Breast epithelium (tissue), 4 donors: ENCODE measurements at regions not wholly inside any gene's neighbourhood (a gene's known extent, or its start where the extent isn't known, plus 50 kb on each side); places are given as distances from the start of the nearest gene placed in this dataset.

Experiments
- DNase-seq, 2 donors: peaks; one replicate each; pipeline ENCODE4 v3.0.0-alpha.2; 2019; ENCODE audit warnings: low spot score in 2 of 2
- H3K27ac ChIP-seq, 2 donors: fragments of 200-600 bp; sonication (generic) in 1 of 2; one replicate each; pipeline ENCODE4 v1.5.1; 2016 to 2019; ENCODE audit warnings: mild to moderate bottlenecking in 1 of 2
- H3K27me3 ChIP-seq, 2 donors: fragments of 200-600 bp; sonication (generic) in 1 of 2; one replicate each; pipeline versions ENCODE4 v1.5.1 to v1.6.0; 2017 to 2019; ENCODE audit warnings: control low read depth in 1 of 2, mild to moderate bottlenecking in 1 of 2
- H3K36me3 ChIP-seq: fragments of 200-600 bp; one replicate; pipeline ENCODE4 v1.5.1; 2019
- H3K4me1 ChIP-seq, 2 donors: fragments of 200-600 bp; sonication (generic); one replicate each; pipeline ENCODE4 v1.5.1; 2016 to 2019; ENCODE audit warnings: control low read depth in 1 of 2
- H3K4me3 ChIP-seq, 3 donors: fragments of 200-600 bp; sonication (generic); 1 replicate in 2 of 3; 2 replicates in 1 of 3; pipeline ENCODE4 v1.5.1; 2016 to 2019; ENCODE audit warnings: mild to moderate bottlenecking in 3 of 3, moderate library complexity in 2 of 3
- H3K9me3 ChIP-seq, 2 donors: fragments of 200-600 bp; sonication (generic) in 1 of 2; one replicate each; pipeline ENCODE4 v1.5.1; 2016 to 2019; ENCODE audit warnings: control low read depth in 1 of 2
- CTCF ChIP-seq, 3 donors: fragments of 450-650 bp; IDR thresholded peaks; one replicate each; pipeline ENCODE4 v1.5.1; 2016 to 2017; ENCODE audit warnings: antibody characterized with exemption in 3 of 3, mild to moderate bottlenecking in 3 of 3, moderate library complexity in 3 of 3
- POLR2A ChIP-seq: fragments of 450-650 bp; IDR thresholded peaks from one replicate; pipeline ENCODE4 v1.6.1; 2016; ENCODE audit warnings: antibody characterized with exemption, mild to moderate bottlenecking, moderate library complexity
- POLR2AphosphoS5 ChIP-seq, 3 donors: sonication (generic); formaldehyde crosslinking; IDR thresholded peaks; one replicate each; pipeline ENCODE4 v1.6.1; 2017; ENCODE audit warnings: antibody characterized with exemption in 3 of 3
- intact Hi-C: fragments of 100-400 bp; cut with DNase I; formaldehyde crosslinking; loops from one replicate; pipeline ENCODE4 v1.15.1; 2023; ENCODE audit warnings: low total_unique reads

GRCh38 chr5:34600118-34600493, 56.0 kb upstream of the RAI14 start:
- H3K4me3 ChIP-seq = no peak overlapping the region
- no peaks in the 10 kb centered on the region for H3K27me3 ChIP-seq
- H3K4me1 ChIP-seq = no peaks in the 10 kb centered on the region
- DNase-seq = no peak
- H3K36me3 ChIP-seq = no peaks in the 10 kb centered on the region
- no peak overlapping the region for H3K27ac ChIP-seq
- intact Hi-C loops = no loop called here
- TF ChIP-seq CTCF (IDR thresholded peaks at IDR 0.05) (no peak), POLR2AphosphoS5 (IDR thresholded peaks at IDR 0.05) (no peak), POLR2A (no peak)
- H3K9me3 ChIP-seq = no peaks in the 10 kb centered on the region

GRCh38 chr5:34603378-34603777, 52.8 kb upstream of the RAI14 start:
- H3K9me3 ChIP-seq = no peaks in the 10 kb centered on the region
- H3K4me3 ChIP-seq = no peak overlapping the region
- no peak for DNase-seq
- TF ChIP-seq POLR2A (no peak), POLR2AphosphoS5 (IDR thresholded peaks at IDR 0.05) (no peak), CTCF (IDR thresholded peaks at IDR 0.05) (no peak)
- H3K27ac ChIP-seq = no peak overlapping the region
- H3K36me3 ChIP-seq = no peaks in the 10 kb centered on the region
- no peaks in the 10 kb centered on the region for H3K27me3 ChIP-seq
- H3K4me1 ChIP-seq = no peaks in the 10 kb centered on the region
- intact Hi-C loops = no loop called here

- Histone ChIP-seq H3K4me3 (no peak overlapping the region), H3K36me3 (no peaks in the 10 kb centered on the region), H3K27me3 (no peaks in the 10 kb centered on the region), H3K27ac (no peak overlapping the region), H3K9me3 (no peaks in the 10 kb centered on the region), H3K4me1 (no peaks in the 10 kb centered on the region)
- intact Hi-C loops = no loop called here
- no peak for DNase-seq
- TF ChIP-seq CTCF (IDR thresholded peaks at IDR 0.05) (no peak), POLR2AphosphoS5 (IDR thresholded peaks at IDR 0.05) (no peak), POLR2A (no peak)
These were observed 51.9 kb upstream of the RAI14 start for GRCh38 chr5:34604119-34604675.

- H3K4me1 ChIP-seq = no peaks in the 10 kb centered on the region
- TF ChIP-seq POLR2AphosphoS5 (IDR thresholded peaks at IDR 0.05) (no peak), POLR2A (no peak), CTCF (IDR thresholded peaks at IDR 0.05) (no peak)
- no peaks in the 10 kb centered on the region for H3K27me3 ChIP-seq
- DNase-seq = no peak
- no peak overlapping the region for H3K27ac ChIP-seq
- H3K4me3 ChIP-seq = no peak overlapping the region
- no peaks in the 10 kb centered on the region for H3K36me3 ChIP-seq
- intact Hi-C loops = no loop called here
- no peaks in the 10 kb centered on the region for H3K9me3 ChIP-seq
These were observed 50.0 kb upstream of the RAI14 start for GRCh38 chr5:34606101-34606500.
